ENCODE measurements at regions not wholly inside any gene's neighbourhood (a gene's known extent, or its start where the extent isn't known, plus 50 kb on each side); places are given as distances from the start of the nearest gene placed in this dataset.

DNA sequence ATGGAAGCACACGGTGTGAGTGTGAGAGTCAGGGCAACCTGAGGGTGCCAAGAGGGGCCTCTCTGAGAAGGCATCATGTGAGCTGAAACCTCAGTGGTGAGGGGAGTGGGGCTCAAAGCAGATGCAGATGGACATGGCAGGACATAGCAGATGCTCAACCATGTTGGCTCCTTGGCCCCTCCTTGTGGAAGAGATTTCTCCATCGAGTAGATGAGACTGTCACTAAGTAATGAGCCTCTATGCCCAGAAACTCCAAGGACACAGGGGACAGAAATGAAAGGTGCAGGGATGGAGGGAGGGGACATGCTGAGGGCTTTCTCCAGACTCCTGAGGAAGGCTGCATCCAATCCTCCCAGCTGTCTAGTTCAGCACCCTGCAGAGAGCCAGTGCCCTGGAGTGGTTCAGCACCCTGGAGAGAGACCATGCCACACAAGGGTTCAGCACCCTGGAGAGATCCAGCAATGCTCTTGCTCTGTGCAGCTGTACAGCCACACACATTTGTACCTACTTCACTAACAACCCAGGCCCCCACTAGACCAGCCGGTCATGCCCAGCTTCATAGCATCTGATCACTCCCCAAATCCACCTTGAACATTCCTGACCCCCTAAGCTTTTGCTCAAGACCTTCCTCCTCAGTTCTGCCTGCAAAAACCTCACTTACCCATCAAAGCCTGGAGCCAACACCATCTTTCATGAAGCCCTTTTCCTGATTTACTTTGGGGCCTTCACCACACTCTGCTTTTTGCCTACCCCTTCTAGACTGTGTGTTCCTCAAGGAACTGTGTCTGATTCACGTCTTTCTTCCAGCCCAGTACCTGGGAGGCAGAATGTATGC lies 252.0 kb downstream of the CTTN start:
- Histone ChIP-seq H3K9me3 (ENCODE audit: control insufficient read depth in 4 of 4, low read length in 3 of 4) (no peaks in the 10 kb centered on the region), H3K4me1 (ENCODE audit: control insufficient read depth in 4 of 4, insufficient read depth in 4 of 4, low read length in 3 of 4) (no peaks in the 10 kb centered on the region), H3K4me3 (ENCODE audit: low read depth in 1 of 3, low read length in 3 of 3) (no peak overlapping the region), H3K27ac (ENCODE audit: low read depth in 1 of 2, low read length in 2 of 2) (no peak overlapping the region), H3K9ac (ENCODE audit: low read depth in 1 of 2, low read length in 2 of 2) (no peak overlapping the region), H3K36me3 (ENCODE audit: control insufficient read depth in 4 of 4, insufficient read depth in 3 of 4, low read depth in 1 of 4, low read length in 3 of 4) (no peaks in the 10 kb centered on the region), H3K27me3 (ENCODE audit: control insufficient read depth in 4 of 4, insufficient read depth in 4 of 4, low read length in 3 of 4) (no peaks in the 10 kb centered on the region)
- TF ChIP-seq, protein P1, sequence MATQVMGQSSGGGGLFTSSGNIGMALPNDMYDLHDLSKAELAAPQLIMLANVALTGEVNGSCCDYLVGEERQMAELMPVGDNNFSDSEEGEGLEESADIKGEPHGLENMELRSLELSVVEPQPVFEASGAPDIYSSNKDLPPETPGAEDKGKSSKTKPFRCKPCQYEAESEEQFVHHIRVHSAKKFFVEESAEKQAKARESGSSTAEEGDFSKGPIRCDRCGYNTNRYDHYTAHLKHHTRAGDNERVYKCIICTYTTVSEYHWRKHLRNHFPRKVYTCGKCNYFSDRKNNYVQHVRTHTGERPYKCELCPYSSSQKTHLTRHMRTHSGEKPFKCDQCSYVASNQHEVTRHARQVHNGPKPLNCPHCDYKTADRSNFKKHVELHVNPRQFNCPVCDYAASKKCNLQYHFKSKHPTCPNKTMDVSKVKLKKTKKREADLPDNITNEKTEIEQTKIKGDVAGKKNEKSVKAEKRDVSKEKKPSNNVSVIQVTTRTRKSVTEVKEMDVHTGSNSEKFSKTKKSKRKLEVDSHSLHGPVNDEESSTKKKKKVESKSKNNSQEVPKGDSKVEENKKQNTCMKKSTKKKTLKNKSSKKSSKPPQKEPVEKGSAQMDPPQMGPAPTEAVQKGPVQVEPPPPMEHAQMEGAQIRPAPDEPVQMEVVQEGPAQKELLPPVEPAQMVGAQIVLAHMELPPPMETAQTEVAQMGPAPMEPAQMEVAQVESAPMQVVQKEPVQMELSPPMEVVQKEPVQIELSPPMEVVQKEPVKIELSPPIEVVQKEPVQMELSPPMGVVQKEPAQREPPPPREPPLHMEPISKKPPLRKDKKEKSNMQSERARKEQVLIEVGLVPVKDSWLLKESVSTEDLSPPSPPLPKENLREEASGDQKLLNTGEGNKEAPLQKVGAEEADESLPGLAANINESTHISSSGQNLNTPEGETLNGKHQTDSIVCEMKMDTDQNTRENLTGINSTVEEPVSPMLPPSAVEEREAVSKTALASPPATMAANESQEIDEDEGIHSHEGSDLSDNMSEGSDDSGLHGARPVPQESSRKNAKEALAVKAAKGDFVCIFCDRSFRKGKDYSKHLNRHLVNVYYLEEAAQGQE (IDR thresholded peaks at IDR 0.05): peak; percentile 100
- TF ChIP-seq EGR1 (IDR thresholded peaks at IDR 0.05; ENCODE audit: low read depth in 2 of 2): no peak
- peak; percentile 65 for DNase-seq (ENCODE audit: low spot score)
- 73% methylated on average over 4 of the region's 4 CpGs for WGBS

DNA sequence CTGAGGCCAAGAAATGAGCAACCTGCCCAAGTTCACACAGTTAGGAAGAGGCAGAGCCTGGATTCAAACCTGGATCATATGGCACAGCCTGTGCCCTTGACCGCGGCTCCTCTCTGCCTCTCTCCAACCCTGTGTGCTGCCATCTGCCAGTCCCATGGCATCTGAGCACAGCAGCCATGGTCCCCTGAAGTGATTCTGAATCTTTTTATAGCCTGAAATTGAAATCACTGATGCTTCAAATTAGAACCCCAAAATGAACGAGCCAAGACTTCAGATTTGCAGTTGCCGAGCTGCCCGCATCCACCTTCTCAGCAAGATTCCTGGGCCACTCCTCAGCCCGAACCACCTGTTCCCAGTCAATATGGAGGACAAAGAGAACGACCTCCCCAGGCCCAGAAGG lies 252.7 kb downstream of the CTTN start:
- DNase-seq (ENCODE audit: low spot score): no peak
- Histone ChIP-seq H3K9ac (ENCODE audit: low read depth in 1 of 2, low read length in 2 of 2) (no peak overlapping the region), H3K36me3 (ENCODE audit: control insufficient read depth in 4 of 4, insufficient read depth in 3 of 4, low read depth in 1 of 4, low read length in 3 of 4) (no peaks in the 10 kb centered on the region), H3K27ac (ENCODE audit: low read depth in 1 of 2, low read length in 2 of 2) (no peak overlapping the region), H3K4me3 (ENCODE audit: low read depth in 1 of 3, low read length in 3 of 3) (no peak overlapping the region), H3K9me3 (ENCODE audit: control insufficient read depth in 4 of 4, low read length in 3 of 4) (no peaks in the 10 kb centered on the region), H3K27me3 (ENCODE audit: control insufficient read depth in 4 of 4, insufficient read depth in 4 of 4, low read length in 3 of 4) (no peaks in the 10 kb centered on the region), H3K4me1 (ENCODE audit: control insufficient read depth in 4 of 4, insufficient read depth in 4 of 4, low read length in 3 of 4) (peaks cover 0 to 4% (median 3%) of the 10 kb centered on the region in 4 donors)
- WGBS: 91% methylated on average over 7 of the region's 7 CpGs
- TF ChIP-seq, protein P2, sequence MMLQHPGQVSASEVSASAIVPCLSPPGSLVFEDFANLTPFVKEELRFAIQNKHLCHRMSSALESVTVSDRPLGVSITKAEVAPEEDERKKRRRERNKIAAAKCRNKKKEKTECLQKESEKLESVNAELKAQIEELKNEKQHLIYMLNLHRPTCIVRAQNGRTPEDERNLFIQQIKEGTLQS (IDR thresholded peaks at IDR 0.05): no peak
- TF ChIP-seq, protein P3, sequence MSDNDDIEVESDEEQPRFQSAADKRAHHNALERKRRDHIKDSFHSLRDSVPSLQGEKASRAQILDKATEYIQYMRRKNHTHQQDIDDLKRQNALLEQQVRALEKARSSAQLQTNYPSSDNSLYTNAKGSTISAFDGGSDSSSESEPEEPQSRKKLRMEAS (IDR thresholded peaks at IDR 0.05): no peak
- TF ChIP-seq TAF1 (conservative IDR thresholded peaks at IDR 0.05) (no peak), FOXA1 (IDR thresholded peaks at IDR 0.05) (no peak), JUND (IDR thresholded peaks at IDR 0.05) (no peak), HNF4A (conservative IDR thresholded peaks at IDR 0.05) (no peak), GABPA (IDR thresholded peaks at IDR 0.05 in 1 of 2, conservative IDR thresholded peaks at IDR 0.05 in 1 of 2) (no peak), RAD21 (IDR thresholded peaks at IDR 0.05) (no peak), SP1 (IDR thresholded peaks at IDR 0.05) (no peak), FOXA2 (IDR thresholded peaks at IDR 0.05) (no peak), YY1 (IDR thresholded peaks at IDR 0.05) (no peak), EGR1 (IDR thresholded peaks at IDR 0.05; ENCODE audit: low read depth in 2 of 2) (no peak), NR2F2 (IDR thresholded peaks at IDR 0.05) (no peak), HNF4G (IDR thresholded peaks at IDR 0.05) (no peak), RXRA (IDR thresholded peaks at IDR 0.05) (no peak)
- TF ChIP-seq, protein P1 (IDR thresholded peaks at IDR 0.05): no peak
- TF ChIP-seq, protein P4, sequence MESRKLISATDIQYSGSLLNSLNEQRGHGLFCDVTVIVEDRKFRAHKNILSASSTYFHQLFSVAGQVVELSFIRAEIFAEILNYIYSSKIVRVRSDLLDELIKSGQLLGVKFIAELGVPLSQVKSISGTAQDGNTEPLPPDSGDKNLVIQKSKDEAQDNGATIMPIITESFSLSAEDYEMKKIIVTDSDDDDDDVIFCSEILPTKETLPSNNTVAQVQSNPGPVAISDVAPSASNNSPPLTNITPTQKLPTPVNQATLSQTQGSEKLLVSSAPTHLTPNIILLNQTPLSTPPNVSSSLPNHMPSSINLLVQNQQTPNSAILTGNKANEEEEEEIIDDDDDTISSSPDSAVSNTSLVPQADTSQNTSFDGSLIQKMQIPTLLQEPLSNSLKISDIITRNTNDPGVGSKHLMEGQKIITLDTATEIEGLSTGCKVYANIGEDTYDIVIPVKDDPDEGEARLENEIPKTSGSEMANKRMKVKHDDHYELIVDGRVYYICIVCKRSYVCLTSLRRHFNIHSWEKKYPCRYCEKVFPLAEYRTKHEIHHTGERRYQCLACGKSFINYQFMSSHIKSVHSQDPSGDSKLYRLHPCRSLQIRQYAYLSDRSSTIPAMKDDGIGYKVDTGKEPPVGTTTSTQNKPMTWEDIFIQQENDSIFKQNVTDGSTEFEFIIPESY (IDR thresholded peaks at IDR 0.05): no peak
- TF ChIP-seq, protein P5, sequence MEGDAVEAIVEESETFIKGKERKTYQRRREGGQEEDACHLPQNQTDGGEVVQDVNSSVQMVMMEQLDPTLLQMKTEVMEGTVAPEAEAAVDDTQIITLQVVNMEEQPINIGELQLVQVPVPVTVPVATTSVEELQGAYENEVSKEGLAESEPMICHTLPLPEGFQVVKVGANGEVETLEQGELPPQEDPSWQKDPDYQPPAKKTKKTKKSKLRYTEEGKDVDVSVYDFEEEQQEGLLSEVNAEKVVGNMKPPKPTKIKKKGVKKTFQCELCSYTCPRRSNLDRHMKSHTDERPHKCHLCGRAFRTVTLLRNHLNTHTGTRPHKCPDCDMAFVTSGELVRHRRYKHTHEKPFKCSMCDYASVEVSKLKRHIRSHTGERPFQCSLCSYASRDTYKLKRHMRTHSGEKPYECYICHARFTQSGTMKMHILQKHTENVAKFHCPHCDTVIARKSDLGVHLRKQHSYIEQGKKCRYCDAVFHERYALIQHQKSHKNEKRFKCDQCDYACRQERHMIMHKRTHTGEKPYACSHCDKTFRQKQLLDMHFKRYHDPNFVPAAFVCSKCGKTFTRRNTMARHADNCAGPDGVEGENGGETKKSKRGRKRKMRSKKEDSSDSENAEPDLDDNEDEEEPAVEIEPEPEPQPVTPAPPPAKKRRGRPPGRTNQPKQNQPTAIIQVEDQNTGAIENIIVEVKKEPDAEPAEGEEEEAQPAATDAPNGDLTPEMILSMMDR (IDR thresholded peaks at IDR 0.05; ENCODE audit: low read depth, low read length, missing input control): no peak

Measured in liver (tissue), 8 donors.